ENCODE measurements at regions not wholly inside any gene's neighbourhood (a gene's known extent, or its start where the extent isn't known, plus 50 kb on each side); places are given as distances from the start of the nearest gene placed in this dataset.

GRCh38 chr4:144872508-144873225, 225.3 kb downstream of the ANAPC10 start:
- Mint-ChIP-seq H3K27me3 (ENCODE audit: low read depth) (no peaks in the 10 kb centered on the region), H3K4me3 (no peak overlapping the region), H3K27ac (no peak overlapping the region), H3K9me3 (no peaks in the 10 kb centered on the region), H3K4me1 (peaks cover 3% of the 10 kb centered on the region), H3K36me3 (no peaks in the 10 kb centered on the region)
- no peak for DNase-seq (ENCODE audit: low spot score in 2 of 2, unreplicated experiment in 2 of 2)
- no peak for TF ChIP-seq CTCF (IDR thresholded peaks at IDR 0.05; ENCODE audit: unreplicated experiment)

GRCh38 chr4:144873226-144873990, 224.6 kb downstream of the ANAPC10 start:
- no peak for DNase-seq (ENCODE audit: low spot score in 2 of 2, unreplicated experiment in 2 of 2)
- no peaks in the 10 kb centered on the region for H3K9me3 Mint-ChIP-seq
- H3K27me3 Mint-ChIP-seq (ENCODE audit: low read depth), result no peaks in the 10 kb centered on the region
- no peak for TF ChIP-seq CTCF (IDR thresholded peaks at IDR 0.05; ENCODE audit: unreplicated experiment)
- no peak overlapping the region for H3K4me3 Mint-ChIP-seq
- H3K27ac Mint-ChIP-seq, result no peak overlapping the region
- H3K4me1 Mint-ChIP-seq, result no peaks in the 10 kb centered on the region
- H3K36me3 Mint-ChIP-seq, result no peaks in the 10 kb centered on the region

GRCh38 chr4:144894573-144894972, 203.4 kb downstream of the ANAPC10 start:
- no peaks in the 10 kb centered on the region for H3K27me3 Mint-ChIP-seq (ENCODE audit: low read depth)
- H3K27ac Mint-ChIP-seq, result no peak overlapping the region
- H3K36me3 Mint-ChIP-seq, result no peaks in the 10 kb centered on the region
- H3K4me3 Mint-ChIP-seq, result no peak overlapping the region
- peaks cover 7% of the 10 kb centered on the region for H3K9me3 Mint-ChIP-seq
- no peaks in the 10 kb centered on the region for H3K4me1 Mint-ChIP-seq
- no peak for TF ChIP-seq CTCF (IDR thresholded peaks at IDR 0.05; ENCODE audit: unreplicated experiment)
- DNase-seq (ENCODE audit: low spot score in 2 of 2, unreplicated experiment in 2 of 2), result no peak

- no peak for TF ChIP-seq CTCF (IDR thresholded peaks at IDR 0.05; ENCODE audit: unreplicated experiment)
- Mint-ChIP-seq H3K27me3 (ENCODE audit: low read depth) (no peaks in the 10 kb centered on the region), H3K27ac (no peak overlapping the region), H3K4me1 (peaks cover 1% of the 10 kb centered on the region), H3K36me3 (no peaks in the 10 kb centered on the region), H3K9me3 (peaks cover 7% of the 10 kb centered on the region), H3K4me3 (no peak overlapping the region)
- no peak for DNase-seq (ENCODE audit: low spot score in 2 of 2, unreplicated experiment in 2 of 2)
Measured at GRCh38 chr4:144899393-144899792, 198.6 kb downstream of the ANAPC10 start.

- H3K27ac Mint-ChIP-seq, result no peak overlapping the region
- no peaks in the 10 kb centered on the region for H3K9me3 Mint-ChIP-seq
- H3K27me3 Mint-ChIP-seq (ENCODE audit: low read depth), result no peaks in the 10 kb centered on the region
- DNase-seq (ENCODE audit: low spot score in 2 of 2, unreplicated experiment in 2 of 2), result no peak
- H3K36me3 Mint-ChIP-seq, result no peaks in the 10 kb centered on the region
- no peak for TF ChIP-seq CTCF (IDR thresholded peaks at IDR 0.05; ENCODE audit: unreplicated experiment)
- H3K4me3 Mint-ChIP-seq, result no peak overlapping the region
- H3K4me1 Mint-ChIP-seq, result peaks cover 8% of the 10 kb centered on the region
Measured at GRCh38 chr4:144901141-144901540, 196.9 kb downstream of the ANAPC10 start.
